ENCODE measurements at regions not wholly inside any gene's neighbourhood (a gene's known extent, or its start where the extent isn't known, plus 50 kb on each side); places are given as distances from the start of the nearest gene placed in this dataset.

GRCh38 chr9:11928871-11929321 is 764.3 kb upstream of the TYRP1 start:
- H4K20me1 ChIP-seq (ENCODE audit: insufficient read depth, low read length), result no peaks in the 10 kb centered on the region
- no peaks in the 10 kb centered on the region for H3K79me2 ChIP-seq (ENCODE audit: insufficient read depth, low read length)

GRCh38 chr9:11931109-11931508 is 762.1 kb upstream of the TYRP1 start:
- H3K36me3 ChIP-seq (ENCODE audit: insufficient read depth, low read length), result no peaks in the 10 kb centered on the region
- no peak overlapping the region for H2AFZ ChIP-seq (ENCODE audit: low read length)
- no peaks in the 10 kb centered on the region for H3K9me3 ChIP-seq (ENCODE audit: low read depth, low read length)
- H4K20me1 ChIP-seq (ENCODE audit: insufficient read depth, low read length), result no peaks in the 10 kb centered on the region
- no peak for TF ChIP-seq CTCF (IDR thresholded peaks at IDR 0.05; ENCODE audit: extremely low read depth, low read depth, low read length)
- no peak overlapping the region for H3K4me2 ChIP-seq (ENCODE audit: insufficient read depth, low read length)
- no peak overlapping the region for H3K27ac ChIP-seq (ENCODE audit: low read depth, low read length)
- no peaks in the 10 kb centered on the region for H3K27me3 ChIP-seq (ENCODE audit: insufficient read depth, low read length)
- H3K4me1 ChIP-seq (ENCODE audit: insufficient read depth, low read length), result no peaks in the 10 kb centered on the region
- no peak overlapping the region for H3K4me3 ChIP-seq (ENCODE audit: insufficient read depth, low read length)
- H3K79me2 ChIP-seq (ENCODE audit: insufficient read depth, low read length), result no peaks in the 10 kb centered on the region
- DNase-seq (ENCODE audit: insufficient read length, low spot score, missing footprints), result no peak

More at GRCh38 chr9:11928871-11929321, 764.3 kb upstream of the TYRP1 start:
- no peak for TF ChIP-seq CTCF (IDR thresholded peaks at IDR 0.05; ENCODE audit: extremely low read depth, low read depth, low read length)
- no peaks in the 10 kb centered on the region for H3K36me3 ChIP-seq (ENCODE audit: insufficient read depth, low read length)
- no peaks in the 10 kb centered on the region for H3K4me1 ChIP-seq (ENCODE audit: insufficient read depth, low read length)
- no peak overlapping the region for H2AFZ ChIP-seq (ENCODE audit: low read length)
- no peak overlapping the region for H3K4me3 ChIP-seq (ENCODE audit: insufficient read depth, low read length)
- H3K4me2 ChIP-seq (ENCODE audit: insufficient read depth, low read length), result no peak overlapping the region
- no peak overlapping the region for H3K27ac ChIP-seq (ENCODE audit: low read depth, low read length)
- DNase-seq (ENCODE audit: insufficient read length, low spot score, missing footprints), result no peak
- no peaks in the 10 kb centered on the region for H3K27me3 ChIP-seq (ENCODE audit: insufficient read depth, low read length)
- H3K9me3 ChIP-seq (ENCODE audit: low read depth, low read length), result no peaks in the 10 kb centered on the region

GRCh38 chr9:11931751-11932150 is 761.4 kb upstream of the TYRP1 start:
- Histone ChIP-seq H2AFZ (ENCODE audit: low read length) (no peak overlapping the region), H3K27me3 (ENCODE audit: insufficient read depth, low read length) (no peaks in the 10 kb centered on the region), H3K4me2 (ENCODE audit: insufficient read depth, low read length) (no peak overlapping the region), H3K9me3 (ENCODE audit: low read depth, low read length) (no peaks in the 10 kb centered on the region), H4K20me1 (ENCODE audit: insufficient read depth, low read length) (no peaks in the 10 kb centered on the region), H3K27ac (ENCODE audit: low read depth, low read length) (no peak overlapping the region), H3K79me2 (ENCODE audit: insufficient read depth, low read length) (no peaks in the 10 kb centered on the region), H3K4me1 (ENCODE audit: insufficient read depth, low read length) (no peaks in the 10 kb centered on the region), H3K4me3 (ENCODE audit: insufficient read depth, low read length) (no peak overlapping the region), H3K36me3 (ENCODE audit: insufficient read depth, low read length) (no peaks in the 10 kb centered on the region)
- no peak for DNase-seq (ENCODE audit: insufficient read length, low spot score, missing footprints)
- no peak for TF ChIP-seq CTCF (IDR thresholded peaks at IDR 0.05; ENCODE audit: extremely low read depth, low read depth, low read length)

GRCh38 chr9:11933926-11934325 is 759.3 kb upstream of the TYRP1 start:
- Histone ChIP-seq H3K36me3 (ENCODE audit: insufficient read depth, low read length) (no peaks in the 10 kb centered on the region), H3K4me1 (ENCODE audit: insufficient read depth, low read length) (no peaks in the 10 kb centered on the region), H2AFZ (ENCODE audit: low read length) (no peak overlapping the region), H3K4me2 (ENCODE audit: insufficient read depth, low read length) (no peak overlapping the region), H3K9me3 (ENCODE audit: low read depth, low read length) (no peaks in the 10 kb centered on the region), H3K27me3 (ENCODE audit: insufficient read depth, low read length) (no peaks in the 10 kb centered on the region), H4K20me1 (ENCODE audit: insufficient read depth, low read length) (no peaks in the 10 kb centered on the region), H3K27ac (ENCODE audit: low read depth, low read length) (no peak overlapping the region), H3K4me3 (ENCODE audit: insufficient read depth, low read length) (no peak overlapping the region), H3K79me2 (ENCODE audit: insufficient read depth, low read length) (no peaks in the 10 kb centered on the region)
- no peak for TF ChIP-seq CTCF (IDR thresholded peaks at IDR 0.05; ENCODE audit: extremely low read depth, low read depth, low read length)
- DNase-seq (ENCODE audit: insufficient read length, low spot score, missing footprints), result peak; percentile 37

Data from osteoblast (primary cell).